ACHN (cell line): ENCODE measurements at regions not wholly inside any gene's neighbourhood (a gene's known extent, or its start where the extent isn't known, plus 50 kb on each side); places are given as distances from the start of the nearest gene placed in this dataset.

Experiments
- DNase-seq: peaks from one replicate; pipeline ENCODE4 v3.0.0-alpha.2; 2015
- in situ Hi-C: cut with HindIII; loops from 2 replicates; pipeline ENCODE4 v1.10.0; 2017; ENCODE audit warnings: low sequenced_read_pairs, low pct_ligation_motif_present, low pct_unique_long_range_greater_than_20kb

- in situ Hi-C loops = no loop called here
- DNase-seq = no peak
These were observed 69.4 kb upstream of the SPATA13 start for GRCh38 chr13:24091080-24091479.

GRCh38 chr13:24092108-24092507, 68.4 kb upstream of the SPATA13 start:
- no peak for DNase-seq
- in situ Hi-C loops = no loop called here

GRCh38 chr13:24093047-24093446, 67.5 kb upstream of the SPATA13 start:
- in situ Hi-C loops = no loop called here
- no peak for DNase-seq

DNA sequence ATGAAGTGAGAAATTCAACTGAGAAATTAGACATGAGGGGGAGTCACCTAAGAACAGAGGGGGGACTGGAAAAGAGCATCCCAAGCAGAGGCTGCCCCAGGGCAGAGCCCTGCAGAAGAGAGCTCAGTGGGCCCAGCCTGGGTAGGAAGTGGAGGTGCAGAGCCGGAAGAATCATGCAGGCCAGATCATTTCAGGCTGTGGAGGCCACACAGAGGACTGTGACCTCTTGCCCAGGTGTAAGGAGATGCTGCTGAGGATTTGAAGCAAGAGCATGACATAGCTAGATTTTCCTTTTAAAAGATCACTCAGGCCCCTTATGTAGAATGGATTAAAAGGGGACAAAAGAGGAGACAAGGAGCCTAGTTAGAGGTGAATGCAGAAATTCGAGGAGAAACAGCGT, 63.9 kb upstream of the SPATA13 start:
- in situ Hi-C loops = no loop called here
- DNase-seq = no peak

- no peak for DNase-seq
- in situ Hi-C loops = no loop called here
These were observed 63.5 kb upstream of the SPATA13 start for GRCh38 chr13:24097064-24097463.

DNA sequence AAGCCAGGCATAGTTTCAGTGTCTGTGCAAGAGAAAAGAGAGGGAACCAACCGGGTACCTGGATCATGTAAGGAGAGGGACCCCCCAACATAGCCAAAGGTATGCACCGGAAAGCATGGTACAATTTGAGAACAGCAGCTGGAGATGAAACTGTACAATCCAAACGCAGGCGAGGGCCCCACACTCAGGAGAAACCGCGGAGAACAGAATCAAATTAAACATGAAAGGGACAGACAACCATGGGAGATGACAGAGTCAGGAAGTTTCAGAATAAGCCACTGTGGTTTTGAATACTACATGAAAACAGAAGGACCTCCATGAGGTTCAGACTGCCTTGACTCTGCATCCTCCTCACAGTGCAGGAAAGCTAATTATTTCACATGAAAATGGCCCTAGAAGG, 62.9 kb upstream of the SPATA13 start:
- in situ Hi-C loops = no loop called here
- DNase-seq = no peak

GRCh38 chr13:24099490-24099889, 61.0 kb upstream of the SPATA13 start:
- DNase-seq = no peak
- in situ Hi-C loops = no loop called here

- no peak for DNase-seq
- in situ Hi-C loops = no loop called here
These were observed 60.3 kb upstream of the SPATA13 start for GRCh38 chr13:24100188-24100587.

DNA sequence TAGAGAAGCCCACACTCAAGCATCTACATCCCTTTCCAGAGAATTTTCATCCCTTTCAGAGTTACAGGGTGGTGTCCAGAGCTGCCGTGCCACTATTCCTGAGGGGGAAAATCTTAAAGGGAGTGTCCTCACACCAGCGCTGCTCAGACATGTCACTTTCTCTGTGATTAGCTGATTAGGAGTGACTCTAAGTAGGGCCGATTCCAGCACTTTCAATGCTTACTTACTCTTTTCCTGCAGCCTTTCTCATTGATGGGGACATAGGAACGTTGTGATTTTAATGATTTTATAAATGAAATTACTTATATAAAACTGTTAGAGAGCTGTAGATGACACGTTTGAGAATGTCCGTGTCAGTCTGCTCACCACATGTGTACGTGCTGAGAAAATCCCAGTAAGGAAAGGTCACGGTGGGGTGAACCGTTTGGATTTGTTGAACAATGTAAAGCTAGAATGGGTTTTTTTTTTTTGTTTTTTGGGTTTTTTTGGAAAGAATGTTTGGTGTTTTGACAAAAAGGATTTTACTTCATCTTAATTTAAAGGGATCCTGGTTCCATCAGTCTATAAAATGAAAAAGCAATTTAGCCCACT, 56.6 kb upstream of the SPATA13 start:
- in situ Hi-C loops = no loop called here
- DNase-seq = no peak

GRCh38 chr13:24104723-24105122, 55.8 kb upstream of the SPATA13 start:
- in situ Hi-C loops = no loop called here
- DNase-seq = no peak

GRCh38 chr13:24106429-24106828, 54.1 kb upstream of the SPATA13 start:
- no peak for DNase-seq
- in situ Hi-C loops = no loop called here

DNA sequence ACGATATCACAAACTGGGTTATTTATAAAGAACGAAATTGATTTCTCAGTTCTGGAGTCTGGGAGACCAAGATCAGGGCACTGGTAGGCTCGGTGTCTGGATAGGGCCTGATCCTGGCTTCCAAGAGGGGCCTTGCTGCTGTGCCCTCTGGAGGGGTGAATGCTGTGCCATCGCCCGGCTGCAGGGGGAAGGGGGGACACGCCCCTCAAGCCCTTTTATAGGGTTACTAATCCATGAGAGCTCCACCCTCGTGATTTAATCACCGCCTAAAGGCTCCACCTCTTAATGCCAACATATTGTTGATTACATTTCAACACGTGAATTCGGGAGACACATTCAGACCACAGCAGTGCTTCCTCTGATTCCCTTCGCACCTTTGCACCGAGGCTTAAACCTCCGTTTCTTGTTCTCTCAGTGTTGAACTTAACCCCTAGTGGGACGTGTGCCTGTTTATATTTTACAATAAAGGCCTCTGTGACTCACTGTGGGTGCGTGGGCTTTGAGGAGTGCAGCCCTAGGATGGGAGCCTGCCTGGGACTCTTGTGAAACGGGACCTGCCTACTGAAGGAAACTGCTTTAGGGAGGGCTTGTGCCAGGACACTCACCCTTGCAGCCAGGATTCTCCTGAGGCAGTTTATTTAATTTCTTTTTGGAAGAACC, 52.4 kb upstream of the SPATA13 start:
- in situ Hi-C loops = no loop called here
- DNase-seq = no peak

DNA sequence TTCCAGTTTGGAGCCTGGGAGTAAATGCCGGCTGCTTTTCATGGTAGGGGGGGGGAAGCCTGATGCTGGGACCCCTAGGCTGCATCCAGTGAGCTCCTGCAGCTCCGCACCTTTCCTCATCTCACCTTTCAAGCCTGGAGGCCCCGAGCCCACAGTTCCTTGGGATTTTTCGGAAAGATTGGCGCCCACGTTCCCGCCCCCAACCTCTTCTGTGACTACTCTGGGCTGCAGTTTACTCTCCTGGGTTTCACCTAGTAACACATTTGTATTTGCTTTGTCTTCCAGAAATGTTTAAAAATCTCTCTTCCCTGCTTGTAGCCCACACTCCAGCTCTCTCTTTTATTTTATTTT, 51.9 kb upstream of the SPATA13 start:
- in situ Hi-C loops = no loop called here
- DNase-seq = no peak

DNA sequence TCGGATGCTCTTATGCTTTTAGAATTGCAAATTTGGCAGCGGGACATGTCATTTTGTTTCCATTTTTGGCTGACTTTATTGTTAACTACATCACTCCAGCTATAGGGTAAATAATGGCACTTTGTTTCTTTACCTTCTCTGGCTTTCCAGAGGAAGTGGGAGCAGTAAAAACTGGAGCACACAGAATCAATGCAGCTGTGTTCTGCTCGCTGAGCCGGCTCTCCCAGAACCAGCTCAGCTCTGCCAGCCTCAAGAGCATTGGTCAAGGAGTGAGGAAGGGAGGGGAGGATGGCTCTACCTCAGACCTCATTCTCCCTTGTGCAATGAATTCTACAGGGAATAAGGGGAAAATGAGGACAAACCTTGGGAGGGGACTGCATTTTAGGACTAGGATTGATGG, 50.5 kb upstream of the SPATA13 start:
- DNase-seq = no peak
- in situ Hi-C loops = no loop called here
